Endothelial cell (in vitro differentiated cells): ENCODE measurements at regions not wholly inside any gene's neighbourhood (a gene's known extent, or its start where the extent isn't known, plus 50 kb on each side); places are given as distances from the start of the nearest gene placed in this dataset.

Experiments
- DNase-seq: peaks from one replicate; pipeline ENCODE4 v3.0.0; 2021; ENCODE audit warnings: low spot score
- H3K27ac Mint-ChIP-seq: one replicate; pipeline ENCODE4 v1.8.0; 2021; ENCODE audit warnings: mixed read lengths, inconsistent platforms; ENCODE audit not compliant: unreplicated experiment
- H3K27me3 Mint-ChIP-seq: one replicate; pipeline ENCODE4 v1.8.0; 2021; ENCODE audit warnings: mild to moderate bottlenecking, moderate library complexity, mixed read lengths, inconsistent platforms; ENCODE audit not compliant: unreplicated experiment
- H3K36me3 Mint-ChIP-seq: one replicate; pipeline ENCODE4 v1.8.0; 2021; ENCODE audit warnings: mild to moderate bottlenecking, low read depth, mixed read lengths, inconsistent platforms; ENCODE audit not compliant: unreplicated experiment
- H3K4me1 Mint-ChIP-seq: one replicate; pipeline ENCODE4 v1.8.0; 2021; ENCODE audit warnings: mild to moderate bottlenecking, mixed read lengths, inconsistent platforms; ENCODE audit not compliant: unreplicated experiment
- H3K4me3 Mint-ChIP-seq: one replicate; pipeline ENCODE4 v1.8.0; 2021; ENCODE audit warnings: mild to moderate bottlenecking, mixed read lengths, inconsistent platforms; ENCODE audit not compliant: unreplicated experiment
- H3K9me3 Mint-ChIP-seq: one replicate; pipeline ENCODE4 v1.8.0; 2021; ENCODE audit warnings: mixed read lengths, inconsistent platforms; ENCODE audit not compliant: unreplicated experiment
- TF ChIP-seq, protein P1 (sequence below): fragments of 200-600 bp; sonication (generic); IDR thresholded peaks from one replicate; pipeline ENCODE4 v1.5.0; 2021; ENCODE audit warnings: antibody characterized with exemption; ENCODE audit not compliant: unreplicated experiment

DNA sequence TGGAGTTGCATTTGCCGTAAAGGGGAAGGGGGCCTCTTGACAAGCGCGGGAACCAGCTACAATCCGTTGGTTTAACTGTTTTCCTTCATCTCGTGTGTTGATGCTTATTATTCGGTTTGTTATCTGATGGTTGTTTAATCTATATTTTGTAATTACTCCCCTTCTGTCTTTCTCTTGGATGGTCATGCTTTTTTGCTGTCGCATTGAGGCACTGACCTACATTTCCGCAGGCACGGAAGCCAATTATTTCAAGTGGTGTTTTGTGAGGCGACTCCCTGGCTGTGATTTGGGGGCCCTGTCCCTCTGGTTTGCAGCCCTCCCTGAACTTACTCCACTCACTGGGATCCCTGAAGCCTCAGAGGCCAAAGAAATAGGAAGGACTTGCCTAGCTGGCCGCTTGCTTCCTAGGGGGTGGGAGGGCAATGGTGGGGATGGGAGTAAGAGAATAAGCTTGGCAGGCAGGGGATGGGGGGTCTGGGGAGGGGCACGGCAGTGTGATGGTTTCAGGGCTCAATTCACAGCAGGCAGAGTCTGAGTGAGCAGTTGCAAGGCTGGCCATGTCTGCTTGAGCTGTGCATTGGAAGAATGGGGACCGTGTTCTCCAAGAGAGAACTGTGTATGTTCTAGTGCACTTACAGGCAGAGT is 165.8 kb upstream of the B3GAT1 start:
- no peak overlapping the region for H3K4me3 Mint-ChIP-seq
- no peaks in the 10 kb centered on the region for H3K27me3 Mint-ChIP-seq
- H3K9me3 Mint-ChIP-seq, result no peaks in the 10 kb centered on the region
- no peaks in the 10 kb centered on the region for H3K4me1 Mint-ChIP-seq
- H3K27ac Mint-ChIP-seq, result no peak overlapping the region
- TF ChIP-seq, protein P1, sequence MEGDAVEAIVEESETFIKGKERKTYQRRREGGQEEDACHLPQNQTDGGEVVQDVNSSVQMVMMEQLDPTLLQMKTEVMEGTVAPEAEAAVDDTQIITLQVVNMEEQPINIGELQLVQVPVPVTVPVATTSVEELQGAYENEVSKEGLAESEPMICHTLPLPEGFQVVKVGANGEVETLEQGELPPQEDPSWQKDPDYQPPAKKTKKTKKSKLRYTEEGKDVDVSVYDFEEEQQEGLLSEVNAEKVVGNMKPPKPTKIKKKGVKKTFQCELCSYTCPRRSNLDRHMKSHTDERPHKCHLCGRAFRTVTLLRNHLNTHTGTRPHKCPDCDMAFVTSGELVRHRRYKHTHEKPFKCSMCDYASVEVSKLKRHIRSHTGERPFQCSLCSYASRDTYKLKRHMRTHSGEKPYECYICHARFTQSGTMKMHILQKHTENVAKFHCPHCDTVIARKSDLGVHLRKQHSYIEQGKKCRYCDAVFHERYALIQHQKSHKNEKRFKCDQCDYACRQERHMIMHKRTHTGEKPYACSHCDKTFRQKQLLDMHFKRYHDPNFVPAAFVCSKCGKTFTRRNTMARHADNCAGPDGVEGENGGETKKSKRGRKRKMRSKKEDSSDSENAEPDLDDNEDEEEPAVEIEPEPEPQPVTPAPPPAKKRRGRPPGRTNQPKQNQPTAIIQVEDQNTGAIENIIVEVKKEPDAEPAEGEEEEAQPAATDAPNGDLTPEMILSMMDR, result no peak
- no peaks in the 10 kb centered on the region for H3K36me3 Mint-ChIP-seq
- no peak for DNase-seq

DNA sequence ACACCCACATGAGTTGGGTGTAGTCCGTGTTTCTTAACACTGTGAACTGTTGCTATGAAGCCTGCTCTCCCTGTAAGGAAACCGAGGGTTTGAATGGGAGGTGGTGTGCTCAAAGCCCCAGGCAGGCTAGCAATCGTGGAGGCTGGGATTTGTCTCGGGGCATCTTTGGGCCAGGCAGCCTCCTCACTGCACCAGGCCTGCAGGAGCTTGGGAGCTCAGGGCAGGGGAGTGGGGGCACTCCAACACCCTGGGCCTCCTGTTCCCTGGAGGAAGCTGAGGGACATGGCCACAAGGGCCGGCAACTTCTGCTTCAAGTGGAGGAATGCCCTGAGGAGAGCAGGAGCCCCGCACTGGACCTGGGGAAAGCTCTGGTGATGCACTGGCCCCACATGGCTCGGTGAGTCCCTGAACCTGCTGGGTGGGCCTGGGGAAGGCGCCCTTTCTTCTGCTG is 164.7 kb upstream of the B3GAT1 start:
- Mint-ChIP-seq H3K27me3 (no peaks in the 10 kb centered on the region), H3K4me3 (no peak overlapping the region), H3K9me3 (no peaks in the 10 kb centered on the region), H3K4me1 (no peaks in the 10 kb centered on the region), H3K36me3 (no peaks in the 10 kb centered on the region), H3K27ac (no peak overlapping the region)
- DNase-seq, result no peak
- TF ChIP-seq, protein P1, result no peak

DNA sequence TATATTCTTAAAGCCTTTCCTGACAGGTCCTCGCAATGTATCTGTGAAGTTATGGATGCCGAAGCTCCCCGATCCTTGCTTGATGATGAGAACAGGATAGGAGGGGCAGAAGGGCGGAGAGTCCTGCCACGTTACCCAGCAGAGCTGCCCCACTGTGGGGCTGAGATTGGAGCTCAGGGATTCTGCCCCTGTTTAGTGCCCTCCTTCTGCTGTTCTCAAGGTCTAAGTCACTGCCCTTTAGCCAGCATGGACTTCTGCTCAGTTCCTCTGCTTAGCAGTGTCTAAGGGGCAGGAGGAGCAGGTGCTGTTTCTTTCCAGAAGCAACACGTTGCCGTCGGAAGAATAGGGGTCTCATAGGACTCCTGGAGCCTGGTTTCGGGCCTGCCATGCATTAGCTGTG is 164.2 kb upstream of the B3GAT1 start:
- TF ChIP-seq, protein P1, result no peak
- no peaks in the 10 kb centered on the region for H3K9me3 Mint-ChIP-seq
- H3K27me3 Mint-ChIP-seq, result no peaks in the 10 kb centered on the region
- no peak for DNase-seq
- H3K4me1 Mint-ChIP-seq, result no peaks in the 10 kb centered on the region
- H3K27ac Mint-ChIP-seq, result no peak overlapping the region
- H3K36me3 Mint-ChIP-seq, result no peaks in the 10 kb centered on the region
- no peak overlapping the region for H3K4me3 Mint-ChIP-seq

DNA sequence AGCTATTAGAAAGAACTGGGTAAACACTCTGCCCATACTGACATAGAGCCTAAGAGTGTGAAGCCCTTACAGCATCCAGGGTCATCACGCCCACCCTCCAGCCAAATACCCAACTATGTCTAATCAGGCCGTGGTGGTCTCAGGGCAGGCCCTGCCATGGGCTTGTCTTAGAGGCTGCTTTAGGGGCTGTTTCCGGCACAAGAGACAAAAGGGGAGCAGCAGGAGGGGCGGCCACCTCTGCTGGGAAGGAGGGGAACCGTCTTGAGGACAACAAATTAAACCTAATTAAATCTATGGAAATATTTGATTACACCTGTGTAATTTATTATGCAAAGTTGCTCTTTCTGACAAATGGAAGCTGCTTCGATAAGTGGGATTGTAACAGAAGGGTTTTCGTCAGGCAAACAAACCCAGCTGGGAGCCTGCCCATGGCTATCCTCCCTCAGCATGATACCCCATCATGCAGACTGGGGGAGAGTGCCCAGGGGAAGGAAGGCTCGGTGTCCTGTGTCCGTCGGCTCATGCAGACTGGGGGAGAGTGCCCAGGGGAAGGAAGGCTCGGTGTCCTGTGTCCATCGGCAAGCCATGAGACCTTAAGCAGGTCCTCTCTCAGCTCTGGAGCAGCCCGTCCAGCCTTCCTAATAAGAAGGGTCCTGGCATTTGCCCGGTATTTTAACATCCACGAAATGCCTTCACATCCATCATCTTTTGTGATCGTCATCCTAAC is 163.6 kb upstream of the B3GAT1 start:
- H3K4me3 Mint-ChIP-seq, result no peak overlapping the region
- H3K27ac Mint-ChIP-seq, result no peak overlapping the region
- H3K36me3 Mint-ChIP-seq, result no peaks in the 10 kb centered on the region
- no peaks in the 10 kb centered on the region for H3K9me3 Mint-ChIP-seq
- no peaks in the 10 kb centered on the region for H3K4me1 Mint-ChIP-seq
- no peaks in the 10 kb centered on the region for H3K27me3 Mint-ChIP-seq
- TF ChIP-seq, protein P1, result no peak
- no peak for DNase-seq

DNA sequence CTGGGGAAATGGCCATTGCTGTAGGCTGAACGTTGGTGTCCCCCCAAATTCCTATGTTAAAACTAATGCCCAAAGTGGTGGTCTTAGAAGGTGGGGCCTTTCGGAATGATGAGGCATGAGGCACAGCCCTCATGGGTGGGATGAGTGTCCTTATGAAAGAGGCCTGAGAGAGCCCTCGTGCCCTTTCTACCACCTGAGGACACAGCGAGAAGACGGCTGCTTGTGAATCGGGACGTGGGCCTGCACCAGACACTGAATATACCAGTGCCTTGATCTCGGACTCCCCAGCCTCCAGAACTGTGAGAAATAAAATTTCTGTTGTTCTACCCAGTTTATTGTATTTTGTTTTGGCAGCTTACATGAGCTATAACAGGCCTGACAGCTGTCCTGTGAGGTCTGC is 162.9 kb upstream of the B3GAT1 start:
- H3K4me1 Mint-ChIP-seq, result no peaks in the 10 kb centered on the region
- no peak overlapping the region for H3K4me3 Mint-ChIP-seq
- H3K27ac Mint-ChIP-seq, result no peak overlapping the region
- no peaks in the 10 kb centered on the region for H3K9me3 Mint-ChIP-seq
- no peaks in the 10 kb centered on the region for H3K36me3 Mint-ChIP-seq
- H3K27me3 Mint-ChIP-seq, result no peaks in the 10 kb centered on the region
- no peak for DNase-seq
- TF ChIP-seq, protein P1, result no peak
